Eye (tissue), 1 donor: ENCODE measurements at regions not wholly inside any gene's neighbourhood (a gene's known extent, or its start where the extent isn't known, plus 50 kb on each side); places are given as distances from the start of the nearest gene placed in this dataset.
A peak's percentile ranks its signal among the peaks of the same experiment; 100 is the strongest.
"Not testable (repeated sequence)": the region's sequence is repeated elsewhere in the genome, so short reads cannot be mapped to it uniquely, and the experiment has no call there.

Experiments
- DNase-seq: peaks from one replicate; pipeline ENCODE4 v3.0.0-alpha.2; 2015

DNA sequence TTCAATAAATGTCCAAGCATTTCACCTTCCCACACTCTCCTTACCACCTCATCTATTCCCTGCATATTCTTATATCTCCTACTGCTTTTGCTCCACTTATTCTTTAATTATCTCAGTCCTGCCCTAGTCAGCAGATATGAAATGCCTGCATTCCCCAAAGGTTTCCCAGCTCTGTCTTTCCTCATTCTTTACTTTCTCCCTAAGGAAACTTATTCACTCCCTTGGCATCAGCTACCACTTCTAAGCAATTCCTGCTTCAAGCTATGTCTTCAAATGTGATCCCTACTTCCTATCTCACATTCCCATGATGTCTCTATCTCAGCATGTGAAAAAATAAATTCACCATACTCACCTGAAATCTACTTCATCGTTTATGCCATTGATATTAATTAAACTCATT lies 111.8 kb downstream of the CAPZA3 start:
- no peak for DNase-seq

DNA sequence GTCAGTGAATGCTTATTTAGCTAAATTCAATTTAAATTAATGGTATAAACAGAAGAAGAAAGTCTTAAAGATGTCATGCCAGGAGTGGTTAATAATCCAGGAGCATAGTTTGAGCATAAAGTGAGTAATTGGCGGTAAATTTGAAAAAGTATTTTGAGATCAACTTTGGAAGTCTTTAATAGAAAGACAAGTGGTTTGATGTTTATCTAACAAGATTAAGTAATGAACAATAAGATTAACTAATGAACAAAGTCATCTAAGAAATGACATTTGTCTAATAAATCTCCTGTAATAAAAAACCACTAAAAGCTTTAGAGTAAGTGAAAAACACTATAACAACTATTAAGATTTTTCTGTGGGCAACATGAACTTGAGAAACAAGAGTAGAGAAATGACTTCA lies 112.8 kb downstream of the CAPZA3 start:
- no peak for DNase-seq

DNA sequence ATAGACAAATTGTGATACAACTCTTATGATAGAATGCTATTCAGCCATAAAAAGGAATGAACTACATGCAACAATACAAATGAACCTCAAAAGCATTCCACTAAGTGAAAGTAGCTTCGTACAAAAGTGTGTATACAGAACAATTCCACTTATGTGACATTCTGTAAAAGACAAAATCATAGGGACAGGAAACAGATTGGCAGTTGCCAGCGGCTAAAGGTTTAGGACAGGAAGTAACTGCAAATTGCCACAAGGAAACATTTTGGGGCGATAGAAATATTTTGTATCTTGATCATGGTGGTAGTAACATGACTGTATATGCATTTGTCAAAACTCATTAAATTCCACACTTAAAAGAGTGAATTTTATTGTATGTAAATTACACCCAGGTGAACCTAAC lies 113.4 kb downstream of the CAPZA3 start:
- no peak for DNase-seq

DNA sequence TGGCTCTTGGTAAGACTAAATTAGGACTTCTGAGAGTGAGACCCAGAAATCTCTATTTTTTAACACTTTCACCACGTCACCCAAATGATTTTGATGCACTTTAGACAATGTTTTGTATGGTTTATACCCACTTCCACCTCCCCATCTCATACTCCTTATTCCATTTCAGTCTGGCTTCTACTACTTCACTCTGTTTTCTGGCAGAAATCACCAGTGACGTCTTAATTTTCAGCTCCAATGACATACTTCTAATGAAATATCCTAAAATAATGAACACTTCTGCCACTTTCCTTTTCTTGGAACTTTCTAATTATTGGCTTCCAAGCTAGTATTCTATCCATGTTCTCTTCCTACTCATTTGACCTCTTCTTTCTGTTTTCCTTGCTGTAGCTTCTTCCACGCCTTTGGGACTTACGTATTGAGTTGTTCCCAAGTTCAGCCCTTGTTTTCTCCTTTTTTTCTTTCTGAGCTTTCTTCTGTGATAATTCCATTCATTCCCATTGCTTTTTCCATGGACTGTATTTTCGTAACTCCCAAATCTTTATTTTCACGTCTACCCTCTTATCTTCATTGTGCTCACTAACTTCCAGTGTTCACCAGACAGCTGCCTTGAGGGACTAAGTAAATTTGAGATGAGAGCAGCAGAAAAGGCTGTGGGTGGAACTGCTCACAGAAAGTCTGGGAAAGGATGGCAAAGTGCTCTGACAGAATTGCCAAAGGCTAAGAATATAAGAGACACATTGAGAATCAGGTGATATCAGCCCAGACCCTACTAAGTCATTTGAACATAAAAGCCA lies 115.8 kb downstream of the CAPZA3 start:
- no peak for DNase-seq

DNA sequence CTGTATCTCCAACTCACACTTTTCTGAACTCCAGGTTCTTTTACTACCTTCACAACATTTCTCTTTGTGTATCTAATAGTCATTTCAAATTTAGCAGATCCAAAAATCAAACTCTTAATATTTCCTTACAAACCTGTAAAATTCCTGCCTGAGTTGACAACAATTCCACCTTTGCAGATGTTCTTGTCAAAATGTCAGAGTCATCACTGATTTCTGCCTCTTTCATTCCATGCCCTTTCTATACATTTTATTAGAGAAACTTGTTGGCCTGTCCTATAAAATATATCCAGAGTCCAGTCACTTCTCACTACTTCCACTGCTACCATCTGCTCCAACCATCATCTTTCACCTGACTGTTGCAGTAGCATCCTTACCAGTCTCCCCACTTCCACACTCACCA lies 119.7 kb downstream of the CAPZA3 start:
- no peak for DNase-seq

DNA sequence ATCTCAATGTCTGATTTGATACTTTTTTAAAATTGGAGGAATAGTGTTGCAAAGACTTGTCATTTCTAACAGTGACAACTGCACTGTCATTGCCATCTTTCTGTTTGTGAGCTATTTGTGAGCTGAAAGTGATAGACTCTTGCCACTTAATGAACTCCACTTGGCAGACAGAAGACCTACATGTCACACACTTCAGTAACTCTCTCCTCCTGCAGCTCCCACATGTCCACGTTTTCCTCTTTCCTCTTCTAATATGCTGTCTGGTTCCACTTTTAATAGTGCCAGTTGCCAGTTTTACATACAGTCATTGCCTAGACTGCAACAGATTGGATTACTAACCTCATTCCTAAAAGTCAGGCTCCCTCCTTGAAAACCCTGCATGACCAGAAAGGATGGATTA lies 121.5 kb downstream of the CAPZA3 start:
- DNase-seq: no peak

DNA sequence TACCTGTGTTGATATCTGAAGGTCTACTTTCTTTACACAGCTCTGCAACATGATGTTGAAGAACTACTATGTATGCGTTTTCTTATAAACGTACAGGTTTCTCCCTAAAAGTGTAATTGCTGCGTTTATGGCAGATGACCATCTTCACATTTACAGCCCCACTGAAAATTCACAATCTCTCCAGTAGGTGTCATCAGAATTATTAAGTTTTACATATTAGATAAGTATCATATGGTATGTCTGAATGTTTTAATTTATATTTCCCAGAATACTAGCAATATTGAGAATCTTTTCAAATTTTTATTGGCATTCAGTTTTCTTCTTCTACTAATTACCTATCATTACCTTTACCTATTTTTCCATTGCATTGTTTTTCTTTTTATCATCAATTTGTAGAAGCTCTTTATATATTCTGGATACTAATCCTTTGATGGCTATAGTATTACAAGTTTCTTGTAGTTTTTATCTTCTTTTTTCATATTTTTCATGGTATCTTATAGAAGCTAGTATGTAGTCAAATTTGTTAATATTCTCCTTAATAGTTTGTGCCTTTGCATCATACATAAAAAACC lies 123.5 kb downstream of the CAPZA3 start:
- DNase-seq: no peak

DNA sequence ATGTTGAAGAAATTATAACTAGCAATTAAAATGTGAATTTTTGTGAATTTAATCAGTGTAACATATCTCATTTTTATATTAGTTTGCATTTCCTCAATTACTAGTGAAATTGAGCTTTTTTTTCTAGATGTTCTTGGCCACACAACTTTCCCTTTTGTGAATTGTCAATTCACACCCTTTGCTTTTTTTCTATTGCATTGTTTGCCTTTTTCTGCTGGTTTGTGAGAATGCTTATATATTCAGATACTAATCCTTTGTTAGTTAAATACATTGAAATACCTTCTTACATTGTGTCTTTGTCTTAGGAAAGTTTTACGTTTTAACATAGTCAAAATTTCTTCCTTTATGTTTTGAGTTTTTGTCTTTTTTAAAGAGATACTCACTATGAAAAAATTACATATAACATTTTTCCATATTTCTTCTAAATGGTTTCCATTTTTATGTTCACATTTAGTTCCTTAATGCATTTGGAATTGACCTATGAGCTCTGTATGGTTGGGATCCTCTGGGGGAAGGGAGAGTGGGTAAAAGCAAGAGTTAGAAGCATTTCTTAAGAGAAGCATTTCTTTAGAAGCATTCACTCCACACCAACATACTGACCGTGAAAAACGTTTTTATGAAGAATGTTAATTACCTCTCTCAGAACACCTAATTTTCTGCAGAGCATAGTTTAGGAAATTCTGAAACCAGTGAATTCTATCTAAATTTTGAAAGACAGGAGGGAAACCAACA lies 126.0 kb downstream of the CAPZA3 start:
- DNase-seq: no peak

DNA sequence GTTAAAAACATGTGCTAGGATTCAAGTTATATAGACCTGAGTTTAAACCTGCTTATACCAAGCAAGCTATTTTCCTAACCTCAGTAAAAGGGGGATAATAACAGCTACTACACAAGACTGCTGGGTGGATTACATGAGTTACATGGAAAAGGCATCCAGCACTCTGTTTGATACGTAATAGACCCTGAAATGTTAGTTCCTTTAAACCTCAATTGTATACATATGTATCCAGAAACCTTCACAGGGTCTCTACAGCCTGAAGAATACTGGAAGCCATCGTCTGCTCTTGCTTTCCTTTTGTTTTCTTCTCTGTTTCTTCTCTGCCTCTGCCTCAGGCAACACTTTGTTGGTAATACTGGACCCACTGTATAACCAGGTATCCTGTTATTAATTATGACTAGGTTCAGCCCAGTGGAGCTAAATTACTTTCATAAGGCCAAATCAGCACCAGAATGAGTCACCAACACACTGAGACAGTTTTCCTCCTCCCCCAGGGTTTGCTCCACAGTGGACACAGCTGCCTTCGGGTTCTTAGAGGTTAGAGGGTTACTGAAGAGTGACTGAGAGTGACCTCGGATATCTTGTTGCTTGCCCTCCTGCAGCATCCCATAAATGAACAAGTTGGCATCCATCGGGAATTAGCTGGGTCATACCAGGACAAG lies 127.1 kb downstream of the CAPZA3 start:
- peak; percentile 17 for DNase-seq

DNA sequence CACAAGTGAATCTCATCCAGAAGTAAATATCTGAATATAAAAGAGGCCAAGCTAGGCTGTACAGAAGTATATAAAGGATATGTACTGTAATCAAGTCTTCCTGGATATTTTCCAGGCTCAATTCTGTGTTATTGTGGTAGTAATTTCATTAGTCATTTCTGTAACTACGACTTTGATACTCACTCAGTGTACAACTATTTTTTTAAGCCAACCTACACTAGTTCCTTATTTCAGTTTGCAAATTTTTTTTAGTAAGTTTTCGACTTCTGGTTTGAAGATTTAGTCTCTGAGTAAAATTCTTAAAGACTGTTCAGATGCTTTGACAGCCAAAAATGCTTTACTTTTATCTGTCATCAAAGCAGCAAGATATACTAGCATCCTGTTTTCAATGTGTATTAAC lies 130.8 kb downstream of the CAPZA3 start:
- DNase-seq: no peak

DNA sequence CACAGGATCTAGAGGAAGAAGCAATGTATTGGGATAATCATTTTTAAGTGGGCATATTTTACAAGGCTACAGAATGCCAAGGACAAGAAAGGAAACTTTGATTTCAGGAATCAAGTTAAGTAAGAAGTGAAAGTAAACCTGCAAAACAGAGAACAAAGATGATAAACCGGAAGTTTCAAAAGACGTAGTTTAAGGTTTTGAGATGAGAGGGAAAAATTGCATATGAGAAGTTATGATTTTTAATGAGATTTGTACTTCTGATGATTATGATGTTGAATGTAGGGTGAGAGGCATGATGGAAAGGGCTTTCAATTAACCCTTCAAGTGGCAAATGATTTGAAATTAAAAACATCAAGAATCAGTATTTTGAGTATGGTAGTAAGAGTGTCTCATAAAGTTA lies 134.9 kb downstream of the CAPZA3 start:
- no peak for DNase-seq

DNA sequence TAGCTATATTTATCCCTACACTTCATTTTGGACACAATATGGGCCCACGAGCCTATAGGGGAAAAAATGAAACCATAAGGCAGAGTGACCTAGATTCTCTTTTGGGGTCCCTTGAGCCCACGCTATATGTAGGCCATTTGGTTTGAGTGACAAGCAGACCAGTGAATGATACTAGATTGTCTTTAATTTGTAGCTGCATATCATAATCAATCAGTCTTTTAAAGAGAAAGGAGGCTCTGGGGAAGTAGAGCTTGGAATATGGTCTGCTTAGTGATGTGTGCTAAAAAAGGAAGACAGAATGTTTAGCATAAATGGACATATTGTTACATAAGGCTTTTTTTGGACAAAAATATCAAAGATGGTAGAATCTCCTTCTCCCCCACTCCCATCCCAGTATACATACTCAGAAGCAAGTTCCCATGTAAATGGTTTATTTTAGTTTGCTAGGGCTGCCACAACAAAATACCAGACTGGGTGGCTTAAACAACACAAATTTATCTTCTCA lies 140.8 kb downstream of the CAPZA3 start:
- no peak for DNase-seq

DNA sequence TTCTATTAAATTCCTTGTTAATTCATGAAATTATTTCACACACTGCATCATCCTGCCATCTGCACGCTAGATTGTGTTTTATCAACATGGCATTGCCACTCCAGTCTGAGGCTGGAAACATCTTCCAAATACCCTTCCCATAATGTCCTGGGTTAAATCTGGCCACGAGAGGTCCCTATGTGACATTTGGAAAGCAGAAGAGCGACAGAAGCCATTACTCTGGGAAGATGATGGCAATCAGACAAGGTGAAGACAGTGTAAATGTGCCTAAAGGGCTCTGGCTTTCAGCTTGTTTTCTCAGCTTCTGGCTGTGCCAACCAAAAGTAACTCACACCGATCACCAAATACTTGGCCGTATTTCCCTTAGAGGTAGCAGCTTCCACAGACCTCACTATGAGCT lies 144.8 kb downstream of the CAPZA3 start:
- no peak for DNase-seq

DNA sequence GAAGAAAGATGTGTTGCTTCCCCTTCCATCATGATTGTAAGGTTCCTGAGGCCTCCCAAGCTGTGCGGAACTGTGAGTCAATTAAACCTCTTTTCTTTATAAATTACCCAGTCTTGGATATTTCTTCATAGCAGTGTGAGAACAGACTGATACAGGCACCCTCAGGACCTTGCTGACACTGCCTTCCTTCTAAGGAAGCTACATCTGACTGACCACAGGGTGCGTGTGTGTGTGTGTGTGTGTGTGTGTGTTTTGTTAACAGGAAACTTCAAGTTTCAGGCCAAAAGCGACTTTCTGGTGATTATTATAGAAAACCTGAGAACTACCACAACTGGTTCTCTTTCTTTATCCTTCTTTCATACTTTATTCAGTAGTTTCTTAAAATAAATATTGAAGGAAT lies 149.0 kb downstream of the CAPZA3 start:
- DNase-seq: no peak

DNA sequence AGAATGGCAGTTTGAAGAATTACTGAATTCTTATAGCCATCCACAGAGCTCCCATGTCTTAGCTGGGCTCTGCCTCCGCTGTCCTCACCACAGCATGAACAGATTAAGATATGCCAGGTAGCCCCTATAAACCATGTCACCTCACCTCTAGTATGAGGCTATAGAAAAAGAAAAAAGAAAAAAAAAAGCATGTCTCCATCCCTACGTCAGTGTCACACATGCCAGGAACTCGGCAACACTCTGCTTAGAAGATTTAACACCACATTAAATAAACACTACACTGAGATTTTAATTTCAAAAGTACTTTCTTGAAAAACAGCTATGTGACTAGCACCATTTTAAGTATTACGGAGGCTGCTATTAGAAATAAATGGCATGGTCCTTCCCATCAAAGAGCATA lies 149.4 kb downstream of the CAPZA3 start:
- DNase-seq: no peak

DNA sequence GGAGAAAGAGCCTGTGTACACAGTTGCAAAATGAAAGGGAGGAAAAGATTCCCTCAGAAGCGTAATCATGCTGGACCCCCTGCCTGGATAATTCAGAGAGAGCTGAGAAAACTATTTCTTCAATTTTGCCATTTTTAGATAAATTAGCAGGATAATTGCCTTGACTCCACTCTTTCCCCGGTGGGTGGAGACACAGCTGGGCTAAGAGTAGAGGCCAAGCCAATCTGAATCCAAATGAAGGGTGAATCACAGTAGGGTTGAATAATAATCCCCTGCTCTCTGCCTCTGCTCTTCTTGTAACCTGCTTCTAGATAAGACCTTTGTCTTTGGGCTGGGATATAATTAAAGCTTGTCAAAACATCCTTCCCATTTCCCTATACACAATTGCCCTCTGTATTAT lies 150.1 kb downstream of the CAPZA3 start:
- no peak for DNase-seq

DNA sequence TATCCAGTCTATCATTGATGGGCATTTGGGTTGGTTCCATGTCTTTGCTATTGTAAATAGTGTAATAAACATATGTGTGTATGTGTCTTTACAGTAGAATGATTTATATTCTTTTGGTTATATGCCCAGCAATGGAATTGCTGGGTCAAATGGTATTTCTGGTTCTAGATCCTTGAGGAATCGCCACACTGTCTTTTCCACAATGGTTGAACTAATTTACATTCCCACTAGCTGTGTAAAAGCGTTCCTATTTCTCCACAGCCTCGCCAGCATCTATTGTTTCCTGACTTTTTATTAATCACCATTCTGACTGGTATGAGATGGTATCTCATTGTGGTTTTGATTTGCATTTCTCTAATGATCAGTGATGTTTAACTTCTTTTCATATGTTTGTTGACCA lies 152.7 kb downstream of the CAPZA3 start:
- not testable (repeated sequence) for DNase-seq

DNA sequence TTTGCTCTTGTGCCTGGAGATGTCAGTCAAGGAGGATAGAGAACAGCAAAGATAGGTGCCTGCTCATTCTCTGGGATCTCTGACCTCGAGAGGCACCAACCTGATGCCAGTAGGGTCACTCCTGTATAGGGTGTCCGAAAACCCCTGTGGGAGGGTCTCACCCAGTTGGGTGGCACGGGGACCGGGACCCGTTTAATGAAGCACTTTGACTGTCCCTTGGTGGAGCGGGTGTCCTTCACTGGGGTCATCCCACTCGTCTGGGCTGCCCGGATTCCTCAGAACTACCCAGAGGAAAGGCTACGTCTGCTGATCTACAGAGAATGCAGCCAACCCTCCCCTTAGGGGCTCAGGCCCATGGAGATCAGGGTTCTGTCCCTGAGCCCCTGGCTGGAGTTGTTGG lies 157.6 kb downstream of the CAPZA3 start:
- no peak for DNase-seq

DNA sequence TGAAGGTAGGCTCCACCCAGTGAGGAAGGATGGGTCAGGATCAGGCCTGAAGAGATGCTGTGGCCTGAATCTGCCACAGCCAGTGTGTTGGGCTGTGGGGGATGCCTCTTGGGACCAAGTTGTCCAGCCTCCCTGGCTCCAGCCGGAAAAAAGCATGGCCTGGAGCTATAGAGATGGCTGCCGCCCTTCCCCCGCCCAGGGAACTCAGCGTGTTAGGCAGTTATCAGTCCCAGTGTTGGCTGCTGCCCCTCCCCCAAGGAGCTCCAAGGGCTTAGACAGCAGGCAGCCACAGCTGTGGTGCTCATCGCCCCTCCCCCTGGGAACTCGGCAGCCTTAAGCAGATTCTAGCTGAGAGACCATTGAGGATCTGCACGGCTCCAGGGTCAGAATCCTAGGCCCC lies 158.0 kb downstream of the CAPZA3 start:
- peak; percentile 68 for DNase-seq

DNA sequence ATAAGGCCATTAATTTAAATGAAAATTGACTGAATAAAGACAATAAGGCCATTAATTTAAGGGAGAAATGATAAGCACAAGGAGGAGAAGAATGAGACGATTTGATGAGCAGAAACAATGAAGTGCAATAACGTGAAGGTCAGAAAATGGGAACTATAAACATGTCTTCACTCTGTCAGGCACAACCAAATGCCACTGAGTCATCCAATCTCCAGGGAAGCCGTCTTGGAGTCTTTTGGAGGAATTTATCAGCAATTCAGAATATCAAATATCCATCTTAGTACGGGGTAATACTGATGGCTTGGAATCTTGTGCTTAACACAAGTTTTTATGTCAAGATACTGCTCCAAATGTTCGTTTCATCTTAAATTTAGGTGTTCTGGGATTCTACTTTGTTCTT lies 159.9 kb downstream of the CAPZA3 start:
- no peak for DNase-seq

DNA sequence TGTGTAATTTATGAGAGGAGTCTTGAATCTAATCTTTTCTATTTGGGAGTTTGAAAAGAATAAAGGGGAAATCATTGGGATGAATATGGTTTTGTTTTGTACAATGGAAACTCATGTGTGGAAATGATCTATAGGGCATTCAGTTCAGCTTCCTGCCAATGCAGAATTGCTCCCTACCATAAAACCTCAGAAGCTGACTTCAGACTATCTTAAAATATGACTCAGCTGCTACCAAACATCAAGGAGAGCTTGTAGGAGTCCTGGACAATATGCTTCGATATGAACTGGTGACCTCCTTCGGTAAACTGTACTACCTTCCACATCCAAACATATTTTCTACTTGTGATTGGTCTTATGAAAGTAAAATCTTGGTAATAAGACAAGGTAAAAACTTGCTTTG lies 160.6 kb downstream of the CAPZA3 start:
- no peak for DNase-seq

DNA sequence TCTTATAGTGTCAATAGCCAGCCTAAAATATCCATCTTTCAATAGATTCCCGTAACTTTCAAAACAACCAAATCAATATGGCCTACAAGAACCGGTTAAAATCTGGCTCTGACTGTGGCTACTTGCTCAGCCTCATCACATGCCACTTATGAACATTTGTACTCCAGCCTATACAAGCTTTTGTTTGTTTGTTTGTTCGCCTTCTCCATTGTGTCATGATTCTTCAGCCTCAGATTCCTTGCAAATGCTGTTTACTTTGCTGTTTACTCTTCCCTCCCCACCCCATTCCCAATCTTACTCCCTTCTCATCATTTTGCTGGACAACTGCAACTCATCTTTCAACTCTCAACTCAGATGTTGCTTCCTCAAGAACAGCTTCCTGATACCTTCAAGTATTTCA lies 161.2 kb downstream of the CAPZA3 start:
- no peak for DNase-seq

DNA sequence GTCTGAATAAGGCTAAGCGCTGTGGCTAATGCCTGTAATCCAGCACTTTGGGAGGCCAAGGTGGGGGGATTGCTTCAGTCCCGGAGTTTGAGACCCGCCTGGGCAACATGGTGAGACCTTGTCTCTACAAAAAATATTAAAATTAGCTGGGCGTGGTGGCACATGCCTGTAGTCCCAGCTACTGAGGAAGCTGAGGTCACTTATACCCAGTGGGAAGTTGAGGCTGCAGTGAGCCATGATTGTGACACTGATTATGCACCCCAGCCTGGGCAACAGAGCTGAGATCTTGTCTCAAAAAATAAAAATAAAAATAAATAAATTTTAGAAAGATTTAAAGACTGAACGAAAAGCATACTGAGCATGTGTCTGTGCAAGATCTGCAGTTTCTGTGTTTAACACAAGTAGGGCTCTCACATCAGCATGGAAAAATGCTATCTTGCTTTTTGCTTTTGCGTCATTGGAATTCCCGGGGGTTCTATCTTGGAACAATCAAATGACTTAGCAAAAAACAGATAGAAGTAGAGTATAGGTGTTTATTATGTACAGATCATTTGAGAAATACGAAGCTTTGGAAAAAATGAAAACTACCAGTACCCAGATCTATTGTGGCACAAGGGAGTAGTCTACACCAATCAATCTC lies 161.9 kb downstream of the CAPZA3 start:
- no peak for DNase-seq
